ENCODE measurements at regions not wholly inside any gene's neighbourhood (a gene's known extent, or its start where the extent isn't known, plus 50 kb on each side); places are given as distances from the start of the nearest gene placed in this dataset.
A peak's percentile ranks its signal among the peaks of the same experiment; 100 is the strongest.

DNA sequence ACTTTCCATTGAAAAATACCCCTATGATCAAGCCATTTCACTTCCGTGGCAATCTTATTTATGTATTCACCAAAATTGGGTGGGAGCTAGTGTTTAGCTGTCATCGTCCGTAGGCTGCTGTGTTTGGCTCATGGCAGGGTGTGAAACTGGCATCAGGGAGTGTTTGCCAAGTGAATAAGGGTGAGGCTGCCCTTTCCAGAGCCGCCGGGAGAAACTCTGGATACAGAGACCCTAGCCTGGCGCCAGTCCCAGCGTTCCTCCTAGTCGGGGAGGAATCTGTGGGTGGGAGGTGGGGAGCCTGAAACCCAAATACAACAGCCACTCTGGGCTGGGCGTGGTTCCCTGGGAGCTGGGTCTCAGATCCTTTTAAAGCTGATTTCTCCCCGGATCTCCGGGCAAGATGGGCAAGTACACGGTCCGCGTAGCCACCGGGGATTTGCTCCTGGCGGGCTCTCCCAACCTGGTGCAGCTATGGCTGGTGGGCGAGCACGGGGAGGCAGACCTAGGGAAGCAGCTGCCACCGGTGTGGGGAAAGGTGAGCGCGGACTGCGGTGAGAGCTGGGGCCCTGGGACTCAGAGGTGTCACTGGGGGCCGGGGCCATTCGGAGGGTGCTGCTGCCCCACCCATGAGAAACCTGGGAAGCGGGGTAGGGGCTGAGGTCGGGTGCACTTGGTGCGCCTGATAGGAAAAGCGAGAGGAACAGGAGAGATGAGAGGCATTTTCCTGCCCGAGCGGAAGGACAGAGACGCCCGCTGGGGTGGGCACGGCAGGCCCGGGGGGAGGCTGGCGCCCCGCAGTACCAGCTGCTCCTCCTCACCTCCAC lies 62.1 kb upstream of the TEKT1 start:
- TF ChIP-seq, protein P1, sequence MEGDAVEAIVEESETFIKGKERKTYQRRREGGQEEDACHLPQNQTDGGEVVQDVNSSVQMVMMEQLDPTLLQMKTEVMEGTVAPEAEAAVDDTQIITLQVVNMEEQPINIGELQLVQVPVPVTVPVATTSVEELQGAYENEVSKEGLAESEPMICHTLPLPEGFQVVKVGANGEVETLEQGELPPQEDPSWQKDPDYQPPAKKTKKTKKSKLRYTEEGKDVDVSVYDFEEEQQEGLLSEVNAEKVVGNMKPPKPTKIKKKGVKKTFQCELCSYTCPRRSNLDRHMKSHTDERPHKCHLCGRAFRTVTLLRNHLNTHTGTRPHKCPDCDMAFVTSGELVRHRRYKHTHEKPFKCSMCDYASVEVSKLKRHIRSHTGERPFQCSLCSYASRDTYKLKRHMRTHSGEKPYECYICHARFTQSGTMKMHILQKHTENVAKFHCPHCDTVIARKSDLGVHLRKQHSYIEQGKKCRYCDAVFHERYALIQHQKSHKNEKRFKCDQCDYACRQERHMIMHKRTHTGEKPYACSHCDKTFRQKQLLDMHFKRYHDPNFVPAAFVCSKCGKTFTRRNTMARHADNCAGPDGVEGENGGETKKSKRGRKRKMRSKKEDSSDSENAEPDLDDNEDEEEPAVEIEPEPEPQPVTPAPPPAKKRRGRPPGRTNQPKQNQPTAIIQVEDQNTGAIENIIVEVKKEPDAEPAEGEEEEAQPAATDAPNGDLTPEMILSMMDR (IDR thresholded peaks at IDR 0.05; ENCODE audit: extremely low read depth, missing control alignments), result no peak
- no peak for DNase-seq (ENCODE audit: low spot score)

DNA sequence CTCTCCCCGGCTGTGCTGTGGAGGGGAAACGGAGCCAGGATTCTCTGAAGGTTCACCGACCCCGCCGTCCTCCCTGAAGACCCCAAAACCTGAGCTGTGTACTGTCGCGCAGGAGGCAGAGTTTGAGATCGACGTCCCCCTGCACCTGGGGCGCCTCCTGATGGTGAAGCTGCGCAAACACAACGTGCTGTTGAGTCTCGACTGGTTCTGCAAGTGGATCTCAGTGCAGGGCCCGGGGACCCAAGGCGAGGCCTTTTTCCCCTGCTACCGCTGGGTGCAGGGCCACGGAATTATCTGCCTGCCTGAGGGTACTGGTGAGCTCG lies 62.6 kb upstream of the TEKT1 start:
- TF ChIP-seq, protein P1 (IDR thresholded peaks at IDR 0.05; ENCODE audit: extremely low read depth, missing control alignments), result peak; percentile 26
- no peak for DNase-seq (ENCODE audit: low spot score)

- no peak for DNase-seq (ENCODE audit: low spot score)
- TF ChIP-seq, protein P1 (IDR thresholded peaks at IDR 0.05; ENCODE audit: extremely low read depth, missing control alignments), result no peak
Measured at GRCh38 chr17:6901086-6901485, 69.6 kb upstream of the TEKT1 start.

GRCh38 chr17:6903326-6903900 lies 71.9 kb upstream of the TEKT1 start:
- DNase-seq (ENCODE audit: low spot score), result no peak
- TF ChIP-seq, protein P1 (IDR thresholded peaks at IDR 0.05; ENCODE audit: extremely low read depth, missing control alignments), result no peak

GRCh38 chr17:6908807-6909206 lies 77.3 kb upstream of the TEKT1 start:
- DNase-seq (ENCODE audit: low spot score), result no peak
- TF ChIP-seq, protein P1 (IDR thresholded peaks at IDR 0.05; ENCODE audit: extremely low read depth, missing control alignments), result no peak

- TF ChIP-seq, protein P1 (IDR thresholded peaks at IDR 0.05; ENCODE audit: extremely low read depth, missing control alignments), result peak; percentile 21
- DNase-seq (ENCODE audit: low spot score), result peak; percentile 52
Measured at GRCh38 chr17:6910987-6911603, 79.6 kb upstream of the TEKT1 start.

All from GM20000 (cell line).